Head of caudate nucleus (tissue), 42 donors: ENCODE measurements at regions not wholly inside any gene's neighbourhood (a gene's known extent, or its start where the extent isn't known, plus 50 kb on each side); places are given as distances from the start of the nearest gene placed in this dataset.
"Not testable (repeated sequence)": the region's sequence is repeated elsewhere in the genome, so short reads cannot be mapped to it uniquely, and the experiment has no call there.

Source experiments
- DNase-seq, 42 donors: peaks; one replicate each; pipeline versions ENCODE4 v3.0.0 to v3.0.0-alpha.2; 2020 to 2021; ENCODE audit warnings: mixed read lengths in 7 of 42
- intact Hi-C: fragments of 100-400 bp; cut with DNase I; formaldehyde crosslinking; loops from one replicate; pipeline ENCODE4 v1.15.0; 2022

GRCh38 chr5:181473483-181473882 is 106.4 kb downstream of the OR4F3 start:
- intact Hi-C loops = not testable (repeated sequence)
- peak in 4 of 42 donors; percentile 0 to 3 (median 2) for DNase-seq
